ENCODE measurements at regions not wholly inside any gene's neighbourhood (a gene's known extent, or its start where the extent isn't known, plus 50 kb on each side); places are given as distances from the start of the nearest gene placed in this dataset.
"Not testable (repeated sequence)": the region's sequence is repeated elsewhere in the genome, so short reads cannot be mapped to it uniquely, and the experiment has no call there.

DNA sequence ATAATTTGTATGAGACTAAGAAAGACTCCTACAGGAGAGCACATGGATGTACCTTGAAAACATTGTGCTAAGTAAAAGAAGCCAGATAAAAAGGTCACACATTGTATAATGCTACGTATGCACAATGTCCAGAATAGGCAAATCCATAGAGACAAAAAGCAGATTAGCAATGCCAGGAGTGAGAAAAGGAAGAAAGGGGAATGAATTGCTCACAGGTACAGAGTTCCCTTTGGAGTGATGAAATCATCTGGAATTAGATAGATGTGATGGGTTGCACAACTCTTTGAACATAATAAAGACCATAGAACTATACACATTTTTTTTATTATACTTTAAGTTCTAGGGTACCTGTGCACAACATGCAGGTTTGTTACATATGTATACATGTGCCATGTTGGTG lies 1218.9 kb upstream of the TMEM132C start:
- H2BK12ac ChIP-seq (ENCODE audit: insufficient read length, low read depth, low read length): no peak overlapping the region
- no peaks in the 10 kb centered on the region for H3K27me3 Mint-ChIP-seq (ENCODE audit: low read depth)
- H2BK5ac ChIP-seq (ENCODE audit: insufficient read length, low read length): no peak overlapping the region
- H3K4me1 ChIP-seq (ENCODE audit: insufficient read depth, low read length): no peaks in the 10 kb centered on the region
- no peak overlapping the region for H3K18ac ChIP-seq (ENCODE audit: insufficient read length, low read depth, low read length)
- no peak overlapping the region for H3K23ac ChIP-seq (ENCODE audit: insufficient read length, low read depth, low read length)
- no peak for DNase-seq
- no peaks in the 10 kb centered on the region for H3K4me1 Mint-ChIP-seq
- H3K27ac ChIP-seq (ENCODE audit: insufficient read length, low read depth, low read length): no peak overlapping the region
- H2AK5ac ChIP-seq (ENCODE audit: insufficient read length, low read length): no peak overlapping the region
- no peaks in the 10 kb centered on the region for H3K79me1 ChIP-seq (ENCODE audit: insufficient read depth, low read depth, low read length, poor library complexity, severe bottlenecking)
- H3K9me3 Mint-ChIP-seq: peaks cover 4 to 9% of the 10 kb centered on the region in 2 experiments; a peak in 4 of 5 replicates
- no peaks in the 10 kb centered on the region for H3K9me3 ChIP-seq (ENCODE audit: control insufficient read depth, low read depth, low read length)
- no peak overlapping the region for H4K91ac ChIP-seq (ENCODE audit: insufficient read length, low read depth, low read length)
- no peak overlapping the region for H3T11ph ChIP-seq (ENCODE audit: low read length)
- H3K4me3 Mint-ChIP-seq: no peak overlapping the region
- H3K36me3 Mint-ChIP-seq (ENCODE audit: insufficient read depth in 1 of 3, low read depth in 3 of 3): peaks cover 0 to 6% (median 6%) of the 10 kb centered on the region in 3 experiments; a peak in 2 of 7 replicates
- H3K4ac ChIP-seq (ENCODE audit: low read depth, low read length): no peak overlapping the region
- H3K4me2 ChIP-seq (ENCODE audit: insufficient read depth, insufficient read length, low read length): no peak overlapping the region
- no peak overlapping the region for H2BK20ac ChIP-seq (ENCODE audit: low read depth, low read length, poor library complexity, severe bottlenecking)
- WGBS (ENCODE audit: extremely low coverage, insufficient read length, low lambda C conversion rate): no CpG with 5 or more reads among the region's 1 CpG
- TF ChIP-seq, protein P1, sequence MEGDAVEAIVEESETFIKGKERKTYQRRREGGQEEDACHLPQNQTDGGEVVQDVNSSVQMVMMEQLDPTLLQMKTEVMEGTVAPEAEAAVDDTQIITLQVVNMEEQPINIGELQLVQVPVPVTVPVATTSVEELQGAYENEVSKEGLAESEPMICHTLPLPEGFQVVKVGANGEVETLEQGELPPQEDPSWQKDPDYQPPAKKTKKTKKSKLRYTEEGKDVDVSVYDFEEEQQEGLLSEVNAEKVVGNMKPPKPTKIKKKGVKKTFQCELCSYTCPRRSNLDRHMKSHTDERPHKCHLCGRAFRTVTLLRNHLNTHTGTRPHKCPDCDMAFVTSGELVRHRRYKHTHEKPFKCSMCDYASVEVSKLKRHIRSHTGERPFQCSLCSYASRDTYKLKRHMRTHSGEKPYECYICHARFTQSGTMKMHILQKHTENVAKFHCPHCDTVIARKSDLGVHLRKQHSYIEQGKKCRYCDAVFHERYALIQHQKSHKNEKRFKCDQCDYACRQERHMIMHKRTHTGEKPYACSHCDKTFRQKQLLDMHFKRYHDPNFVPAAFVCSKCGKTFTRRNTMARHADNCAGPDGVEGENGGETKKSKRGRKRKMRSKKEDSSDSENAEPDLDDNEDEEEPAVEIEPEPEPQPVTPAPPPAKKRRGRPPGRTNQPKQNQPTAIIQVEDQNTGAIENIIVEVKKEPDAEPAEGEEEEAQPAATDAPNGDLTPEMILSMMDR (conservative IDR thresholded peaks at IDR 0.05): no peak
- no peak overlapping the region for H3K9ac ChIP-seq (ENCODE audit: extremely low read depth, insufficient read length, low read length)
- no peak overlapping the region for H3K27ac Mint-ChIP-seq
- no peaks in the 10 kb centered on the region for H3K79me2 ChIP-seq (ENCODE audit: insufficient read depth, low read length)
- no peak overlapping the region for H3K14ac ChIP-seq (ENCODE audit: insufficient read depth, low read length)
- no peak overlapping the region for H4K8ac ChIP-seq (replicated peaks; ENCODE audit: insufficient read length, low read depth, low read length)
- no peaks in the 10 kb centered on the region for H3K23me2 ChIP-seq (ENCODE audit: insufficient read length, low read depth, low read length, poor library complexity, severe bottlenecking)
- H3K27me3 ChIP-seq (ENCODE audit: insufficient read depth, low read length): no peaks in the 10 kb centered on the region
- H2BK120ac ChIP-seq (ENCODE audit: low read depth, low read length, poor library complexity, severe bottlenecking): no peak overlapping the region
- H2AFZ ChIP-seq (ENCODE audit: low read length): no peak overlapping the region
- H4K20me1 ChIP-seq (ENCODE audit: control insufficient read depth, insufficient read depth, insufficient read length): no peaks in the 10 kb centered on the region
- no peak overlapping the region for H3K56ac ChIP-seq (ENCODE audit: insufficient read length, low read depth, low read length)
- H2BK15ac ChIP-seq (ENCODE audit: low read depth, low read length): no peak overlapping the region
- no peak overlapping the region for H4K5ac ChIP-seq (ENCODE audit: insufficient read length, low read depth, low read length)

DNA sequence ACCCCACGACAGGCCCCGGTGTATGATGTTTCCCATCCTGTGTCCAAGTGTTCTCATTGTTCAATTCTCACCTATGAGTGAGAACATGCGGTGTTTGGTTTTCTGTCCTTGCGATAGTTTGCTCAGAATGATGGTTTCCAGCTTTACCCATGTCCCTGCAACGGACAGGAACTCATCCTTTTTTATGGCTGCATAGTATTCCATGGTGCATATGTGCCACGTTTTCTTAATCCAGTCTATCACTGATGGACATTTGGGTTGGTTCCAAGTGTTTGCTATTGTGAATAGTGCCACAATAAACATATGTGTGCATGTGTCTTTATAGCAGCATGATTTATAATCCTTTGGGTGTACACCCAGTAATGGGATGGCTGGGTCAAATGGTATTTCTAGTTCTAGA lies 1218.4 kb upstream of the TMEM132C start:
- H3K4me1 Mint-ChIP-seq; H2BK15ac ChIP-seq (ENCODE audit: low read depth, low read length); H2BK12ac ChIP-seq (ENCODE audit: insufficient read length, low read depth, low read length); H2BK5ac ChIP-seq (ENCODE audit: insufficient read length, low read length); H3K9me3 Mint-ChIP-seq; H3K14ac ChIP-seq (ENCODE audit: insufficient read depth, low read length); H3K4me3 Mint-ChIP-seq; H4K5ac ChIP-seq (ENCODE audit: insufficient read length, low read depth, low read length); H4K20me1 ChIP-seq (ENCODE audit: control insufficient read depth, insufficient read depth, insufficient read length); DNase-seq; H3K23ac ChIP-seq (ENCODE audit: insufficient read length, low read depth, low read length); H3K23me2 ChIP-seq (ENCODE audit: insufficient read length, low read depth, low read length, poor library complexity, severe bottlenecking); H2AK5ac ChIP-seq (ENCODE audit: insufficient read length, low read length); H3K56ac ChIP-seq (ENCODE audit: insufficient read length, low read depth, low read length); H3K27me3 ChIP-seq (ENCODE audit: insufficient read depth, low read length); H3K79me1 ChIP-seq (ENCODE audit: insufficient read depth, low read depth, low read length, poor library complexity, severe bottlenecking); H2BK120ac ChIP-seq (ENCODE audit: low read depth, low read length, poor library complexity, severe bottlenecking); H3K18ac ChIP-seq (ENCODE audit: insufficient read length, low read depth, low read length); H3K27ac ChIP-seq (ENCODE audit: insufficient read length, low read depth, low read length); H3K9ac ChIP-seq (ENCODE audit: extremely low read depth, insufficient read length, low read length); H4K8ac ChIP-seq (replicated peaks; ENCODE audit: insufficient read length, low read depth, low read length); H3K27ac Mint-ChIP-seq; H3K36me3 Mint-ChIP-seq (ENCODE audit: insufficient read depth in 1 of 3, low read depth in 3 of 3); H2BK20ac ChIP-seq (ENCODE audit: low read depth, low read length, poor library complexity, severe bottlenecking); H3K4me1 ChIP-seq (ENCODE audit: insufficient read depth, low read length); H3K4ac ChIP-seq (ENCODE audit: low read depth, low read length); H4K91ac ChIP-seq (ENCODE audit: insufficient read length, low read depth, low read length); H3K79me2 ChIP-seq (ENCODE audit: insufficient read depth, low read length); H2AFZ ChIP-seq (ENCODE audit: low read length); H3K27me3 Mint-ChIP-seq (ENCODE audit: low read depth); H3K9me3 ChIP-seq (ENCODE audit: control insufficient read depth, low read depth, low read length); H3T11ph ChIP-seq (ENCODE audit: low read length); H3K4me2 ChIP-seq (ENCODE audit: insufficient read depth, insufficient read length, low read length): not testable (repeated sequence)
- no CpG with 5 or more reads among the region's 6 CpGs for WGBS (ENCODE audit: extremely low coverage, insufficient read length, low lambda C conversion rate)

Measured in H9 (cell line).